Stimulated activated naive CD8-positive, alpha-beta T cell treated with anti-CD3 and anti-CD28 coated beads, Interleukin-15, Interleukin-2, amounts not matched to agents 100 ng/mL and 50 ng/mL, for 24 hours (primary cell): ENCODE measurements at regions not wholly inside any gene's neighbourhood (a gene's known extent, or its start where the extent isn't known, plus 50 kb on each side); places are given as distances from the start of the nearest gene placed in this dataset.

Source experiments
- H3K27ac Mint-ChIP-seq: one replicate; pipeline ENCODE4 v1.8.0; 2021; ENCODE audit warnings: mild to moderate bottlenecking, mixed read lengths
- H3K27me3 Mint-ChIP-seq: one replicate; pipeline ENCODE4 v1.8.0; 2021; ENCODE audit warnings: mixed read lengths
- H3K36me3 Mint-ChIP-seq: one replicate; pipeline ENCODE4 v1.8.0; 2021; ENCODE audit warnings: low read depth, mixed read lengths
- H3K4me1 Mint-ChIP-seq: one replicate; pipeline ENCODE4 v1.8.0; 2021; ENCODE audit warnings: low read depth, mixed read lengths
- H3K4me3 Mint-ChIP-seq: one replicate; pipeline ENCODE4 v1.8.0; 2021; ENCODE audit warnings: mild to moderate bottlenecking, mixed read lengths
- H3K9me3 Mint-ChIP-seq: one replicate; pipeline ENCODE4 v1.8.0; 2021; ENCODE audit warnings: mixed read lengths

- Mint-ChIP-seq H3K4me3 (no peak overlapping the region), H3K27me3 (no peaks in the 10 kb centered on the region), H3K4me1 (no peaks in the 10 kb centered on the region), H3K27ac (no peak overlapping the region), H3K9me3 (peaks cover 12% of the 10 kb centered on the region), H3K36me3 (no peaks in the 10 kb centered on the region)
Measured at GRCh38 chr5:126067404-126067803, 355.8 kb upstream of the GRAMD2B start.

GRCh38 chr5:126069329-126069728 is 353.9 kb upstream of the GRAMD2B start:
- H3K9me3 Mint-ChIP-seq, result peaks cover 10% of the 10 kb centered on the region
- H3K4me1 Mint-ChIP-seq, result no peaks in the 10 kb centered on the region
- no peaks in the 10 kb centered on the region for H3K27me3 Mint-ChIP-seq
- H3K4me3 Mint-ChIP-seq, result no peak overlapping the region
- no peak overlapping the region for H3K27ac Mint-ChIP-seq
- H3K36me3 Mint-ChIP-seq, result no peaks in the 10 kb centered on the region

GRCh38 chr5:126070481-126070880 is 352.7 kb upstream of the GRAMD2B start:
- no peaks in the 10 kb centered on the region for H3K27me3 Mint-ChIP-seq
- H3K4me1 Mint-ChIP-seq, result no peaks in the 10 kb centered on the region
- no peak overlapping the region for H3K27ac Mint-ChIP-seq
- H3K9me3 Mint-ChIP-seq, result peaks cover 14% of the 10 kb centered on the region
- no peaks in the 10 kb centered on the region for H3K36me3 Mint-ChIP-seq
- no peak overlapping the region for H3K4me3 Mint-ChIP-seq

GRCh38 chr5:126074538-126074937 is 348.7 kb upstream of the GRAMD2B start:
- Mint-ChIP-seq H3K9me3 (peaks cover 18% of the 10 kb centered on the region), H3K4me1 (no peaks in the 10 kb centered on the region), H3K27ac (no peak overlapping the region), H3K36me3 (no peaks in the 10 kb centered on the region), H3K27me3 (no peaks in the 10 kb centered on the region), H3K4me3 (no peak overlapping the region)

- H3K4me3 Mint-ChIP-seq, result no peak overlapping the region
- H3K27ac Mint-ChIP-seq, result no peak overlapping the region
- H3K36me3 Mint-ChIP-seq, result no peaks in the 10 kb centered on the region
- peaks cover 22% of the 10 kb centered on the region for H3K9me3 Mint-ChIP-seq
- H3K27me3 Mint-ChIP-seq, result no peaks in the 10 kb centered on the region
- H3K4me1 Mint-ChIP-seq, result no peaks in the 10 kb centered on the region
Measured at GRCh38 chr5:126079266-126079665, 343.9 kb upstream of the GRAMD2B start.

- Mint-ChIP-seq H3K4me1 (no peaks in the 10 kb centered on the region), H3K27ac (no peak overlapping the region), H3K4me3 (no peak overlapping the region), H3K9me3 (peaks cover 23% of the 10 kb centered on the region), H3K36me3 (no peaks in the 10 kb centered on the region), H3K27me3 (no peaks in the 10 kb centered on the region)
Measured at GRCh38 chr5:126081209-126081608, 342.0 kb upstream of the GRAMD2B start.

GRCh38 chr5:126093041-126093440 is 330.2 kb upstream of the GRAMD2B start:
- no peaks in the 10 kb centered on the region for H3K27me3 Mint-ChIP-seq
- H3K9me3 Mint-ChIP-seq, result peaks cover 13% of the 10 kb centered on the region
- H3K4me1 Mint-ChIP-seq, result no peaks in the 10 kb centered on the region
- no peaks in the 10 kb centered on the region for H3K36me3 Mint-ChIP-seq
- H3K4me3 Mint-ChIP-seq, result no peak overlapping the region
- no peak overlapping the region for H3K27ac Mint-ChIP-seq

GRCh38 chr5:126093718-126094117 is 329.5 kb upstream of the GRAMD2B start:
- no peaks in the 10 kb centered on the region for H3K27me3 Mint-ChIP-seq
- no peaks in the 10 kb centered on the region for H3K4me1 Mint-ChIP-seq
- no peaks in the 10 kb centered on the region for H3K36me3 Mint-ChIP-seq
- no peak overlapping the region for H3K27ac Mint-ChIP-seq
- H3K9me3 Mint-ChIP-seq, result peaks cover 11% of the 10 kb centered on the region
- H3K4me3 Mint-ChIP-seq, result no peak overlapping the region

GRCh38 chr5:126094991-126095390 is 328.2 kb upstream of the GRAMD2B start:
- H3K9me3 Mint-ChIP-seq, result peaks cover 8% of the 10 kb centered on the region
- no peaks in the 10 kb centered on the region for H3K27me3 Mint-ChIP-seq
- H3K4me3 Mint-ChIP-seq, result no peak overlapping the region
- no peak overlapping the region for H3K27ac Mint-ChIP-seq
- H3K36me3 Mint-ChIP-seq, result no peaks in the 10 kb centered on the region
- no peaks in the 10 kb centered on the region for H3K4me1 Mint-ChIP-seq

- Mint-ChIP-seq H3K27ac (no peak overlapping the region), H3K4me1 (no peaks in the 10 kb centered on the region), H3K27me3 (no peaks in the 10 kb centered on the region), H3K4me3 (no peak overlapping the region), H3K9me3 (peaks cover 8% of the 10 kb centered on the region), H3K36me3 (no peaks in the 10 kb centered on the region)
Measured at GRCh38 chr5:126096442-126097006, 326.7 kb upstream of the GRAMD2B start.

GRCh38 chr5:126097876-126098275 is 325.3 kb upstream of the GRAMD2B start:
- Mint-ChIP-seq H3K27ac (no peak overlapping the region), H3K9me3 (peaks cover 3% of the 10 kb centered on the region), H3K4me1 (no peaks in the 10 kb centered on the region), H3K27me3 (no peaks in the 10 kb centered on the region), H3K4me3 (no peak overlapping the region), H3K36me3 (no peaks in the 10 kb centered on the region)

GRCh38 chr5:126098330-126099017 is 324.7 kb upstream of the GRAMD2B start:
- H3K36me3 Mint-ChIP-seq, result no peaks in the 10 kb centered on the region
- H3K4me3 Mint-ChIP-seq, result no peak overlapping the region
- H3K4me1 Mint-ChIP-seq, result no peaks in the 10 kb centered on the region
- no peak overlapping the region for H3K27ac Mint-ChIP-seq
- H3K9me3 Mint-ChIP-seq, result peaks cover 3% of the 10 kb centered on the region
- no peaks in the 10 kb centered on the region for H3K27me3 Mint-ChIP-seq

- Mint-ChIP-seq H3K27ac (no peak overlapping the region), H3K4me3 (no peak overlapping the region), H3K36me3 (no peaks in the 10 kb centered on the region), H3K27me3 (no peaks in the 10 kb centered on the region), H3K4me1 (no peaks in the 10 kb centered on the region), H3K9me3 (peaks cover 3% of the 10 kb centered on the region)
Measured at GRCh38 chr5:126099077-126099476, 324.1 kb upstream of the GRAMD2B start.

GRCh38 chr5:126100767-126101166 is 322.4 kb upstream of the GRAMD2B start:
- no peaks in the 10 kb centered on the region for H3K27me3 Mint-ChIP-seq
- H3K4me1 Mint-ChIP-seq, result no peaks in the 10 kb centered on the region
- no peak overlapping the region for H3K4me3 Mint-ChIP-seq
- H3K27ac Mint-ChIP-seq, result no peak overlapping the region
- H3K36me3 Mint-ChIP-seq, result no peaks in the 10 kb centered on the region
- peaks cover 3% of the 10 kb centered on the region for H3K9me3 Mint-ChIP-seq

- H3K27ac Mint-ChIP-seq, result no peak overlapping the region
- no peaks in the 10 kb centered on the region for H3K36me3 Mint-ChIP-seq
- no peaks in the 10 kb centered on the region for H3K4me1 Mint-ChIP-seq
- no peaks in the 10 kb centered on the region for H3K27me3 Mint-ChIP-seq
- H3K4me3 Mint-ChIP-seq, result no peak overlapping the region
- H3K9me3 Mint-ChIP-seq, result no peaks in the 10 kb centered on the region
Measured at GRCh38 chr5:126101901-126102300, 321.3 kb upstream of the GRAMD2B start.

- no peaks in the 10 kb centered on the region for H3K36me3 Mint-ChIP-seq
- H3K27me3 Mint-ChIP-seq, result no peaks in the 10 kb centered on the region
- H3K27ac Mint-ChIP-seq, result no peak overlapping the region
- no peak overlapping the region for H3K4me3 Mint-ChIP-seq
- H3K4me1 Mint-ChIP-seq, result no peaks in the 10 kb centered on the region
- H3K9me3 Mint-ChIP-seq, result no peaks in the 10 kb centered on the region
Measured at GRCh38 chr5:126103050-126103449, 320.2 kb upstream of the GRAMD2B start.
